GM19467 (cell line): ENCODE measurements at regions not wholly inside any gene's neighbourhood (a gene's known extent, or its start where the extent isn't known, plus 50 kb on each side); places are given as distances from the start of the nearest gene placed in this dataset.
"Not testable (repeated sequence)": the region's sequence is repeated elsewhere in the genome, so short reads cannot be mapped to it uniquely, and the experiment has no call there.

Source experiments
- ATAC-seq: cut with Tn5 transposase; IDR thresholded peaks from one replicate; pipeline ENCODE4 v1.9.1; 2021; ENCODE audit warnings: mild to moderate bottlenecking, moderate library complexity; ENCODE audit not compliant: unreplicated experiment

GRCh38 chr10:47711428-47711827 lies 52.0 kb downstream of the SYT15B start:
- ATAC-seq, result not testable (repeated sequence)

DNA sequence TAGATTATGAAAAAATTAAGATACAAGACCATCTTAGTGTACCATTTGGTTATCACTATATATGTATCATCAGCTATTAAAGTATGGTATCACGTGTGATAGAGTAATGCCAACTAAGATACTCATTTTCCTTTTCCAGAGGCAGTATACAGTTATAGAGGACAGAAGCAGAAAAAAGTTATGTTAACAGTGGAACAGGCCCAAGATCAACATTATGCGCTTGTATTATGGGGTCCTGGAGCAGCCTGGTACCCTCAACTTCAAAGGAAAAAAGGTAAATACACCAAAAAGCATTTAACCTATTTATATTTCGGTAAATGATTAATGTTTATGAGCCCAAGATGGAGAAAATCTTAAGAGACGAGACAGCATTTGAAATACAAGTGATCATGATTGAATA lies 52.9 kb downstream of the SYT15B start:
- ATAC-seq, result not testable (repeated sequence)

DNA sequence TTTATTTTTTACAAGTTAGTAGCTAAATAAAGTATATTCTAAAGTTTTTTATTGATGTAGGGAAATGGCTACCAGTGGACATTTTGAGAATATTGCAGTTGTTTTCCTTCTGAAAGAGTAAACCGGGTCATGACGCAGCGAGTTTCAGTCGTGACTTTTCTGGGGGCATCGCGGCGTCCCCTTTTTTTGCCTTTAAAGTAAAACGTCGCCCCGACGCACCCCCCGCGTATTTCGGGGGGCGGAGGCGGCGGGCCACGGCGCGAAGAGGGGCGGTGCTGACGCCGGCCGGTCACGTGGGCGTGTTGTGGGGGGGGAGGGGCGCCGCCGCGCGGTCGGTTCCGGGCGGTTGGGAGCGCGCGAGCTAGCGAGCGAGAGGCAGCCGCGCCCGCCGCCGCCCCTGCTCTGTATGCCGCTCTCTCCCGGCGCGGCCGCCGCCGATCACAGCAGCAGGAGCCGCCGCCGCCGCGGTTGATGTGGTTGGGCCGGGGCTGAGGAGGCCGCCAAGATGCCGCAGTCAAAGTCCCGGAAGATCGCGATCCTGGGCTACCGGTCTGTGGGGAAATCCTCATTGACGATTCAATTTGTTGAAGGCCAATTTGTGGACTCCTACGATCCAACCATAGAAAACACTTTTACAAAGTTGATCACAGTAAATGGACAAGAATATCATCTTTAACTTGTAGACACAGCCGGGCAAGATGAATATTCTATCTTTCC lies 57.5 kb downstream of the SYT15B start:
- peak; percentile 84 for ATAC-seq

GRCh38 chr10:47701285-47701684 lies 62.1 kb downstream of the SYT15B start:
- not testable (repeated sequence) for ATAC-seq

- not testable (repeated sequence) for ATAC-seq
These were observed 63.5 kb downstream of the SYT15B start for GRCh38 chr10:47699854-47700253.

DNA sequence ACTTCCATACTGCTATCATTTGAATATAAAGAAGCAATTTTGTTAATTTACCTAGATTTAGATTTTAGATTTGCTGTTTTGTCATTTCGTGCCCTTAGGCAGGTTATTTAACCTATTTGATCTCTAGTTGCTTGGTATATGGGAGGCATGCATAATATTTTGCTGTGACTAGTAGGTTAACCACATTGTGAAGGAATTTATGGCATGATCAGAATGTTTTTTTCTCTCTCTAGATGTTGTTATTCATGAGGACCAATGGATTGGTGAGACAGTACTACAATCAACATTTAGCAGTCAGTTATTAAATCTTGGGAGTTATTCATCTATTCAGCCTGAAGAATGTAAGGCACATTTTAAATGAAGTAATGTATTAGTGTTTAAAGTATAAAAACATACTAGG lies 67.2 kb downstream of the SYT15B start:
- not testable (repeated sequence) for ATAC-seq

DNA sequence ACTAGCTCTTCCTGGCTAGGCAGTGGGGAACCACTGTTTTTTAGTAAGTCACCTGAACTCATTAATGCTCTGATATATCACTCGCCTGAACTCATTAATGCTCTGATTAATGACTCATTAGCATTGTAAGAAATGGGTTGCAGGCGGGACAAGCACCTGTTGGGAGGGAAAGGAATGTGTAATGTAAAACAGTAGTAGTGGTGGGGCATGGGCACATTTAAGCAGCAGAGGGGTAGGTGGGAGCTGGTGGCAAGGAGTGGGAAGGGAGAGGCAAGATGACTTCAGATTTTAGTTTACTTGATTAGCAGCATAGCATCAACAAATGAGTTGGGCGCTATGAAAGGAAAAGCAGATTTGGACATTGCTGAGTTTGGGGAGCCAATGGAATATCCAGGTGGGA lies 68.2 kb downstream of the SYT15B start:
- ATAC-seq, result not testable (repeated sequence)

- not testable (repeated sequence) for ATAC-seq
These were observed 73.1 kb downstream of the SYT15B start for GRCh38 chr10:47690304-47690703.

DNA sequence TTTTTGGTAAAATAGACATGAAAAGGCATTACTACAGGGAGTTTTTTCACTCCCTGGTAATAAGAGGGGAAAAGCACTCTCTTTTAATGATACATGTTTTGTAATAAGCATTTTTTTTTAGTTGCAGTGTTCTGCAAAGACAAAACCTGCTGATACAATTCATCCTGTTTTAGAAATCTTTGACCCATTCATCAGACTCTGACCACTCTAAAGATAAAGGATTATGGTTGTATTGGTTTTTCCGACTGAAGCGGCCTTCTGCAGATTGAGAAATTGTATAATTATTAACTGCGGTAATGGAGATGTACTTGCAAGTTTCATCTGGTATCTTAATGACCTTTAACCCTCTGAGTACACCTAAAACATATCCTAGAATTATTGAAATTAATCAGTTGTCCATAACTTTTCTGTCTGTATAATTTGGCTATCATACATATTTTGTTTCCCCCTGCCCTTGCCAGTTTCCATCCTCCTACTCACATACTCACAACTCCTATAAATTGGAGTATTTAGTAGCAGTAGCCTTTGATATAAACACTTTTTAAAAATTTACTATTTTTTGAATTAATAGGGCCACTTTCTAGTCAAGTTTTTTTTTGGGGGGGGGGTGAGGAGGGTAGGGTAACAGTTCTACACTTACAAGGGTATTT lies 79.4 kb downstream of the SYT15B start:
- not testable (repeated sequence) for ATAC-seq

- not testable (repeated sequence) for ATAC-seq
These were observed 81.8 kb downstream of the SYT15B start for GRCh38 chr10:47681638-47681990.

- not testable (repeated sequence) for ATAC-seq
These were observed 82.3 kb downstream of the SYT15B start for GRCh38 chr10:47680848-47681637.

DNA sequence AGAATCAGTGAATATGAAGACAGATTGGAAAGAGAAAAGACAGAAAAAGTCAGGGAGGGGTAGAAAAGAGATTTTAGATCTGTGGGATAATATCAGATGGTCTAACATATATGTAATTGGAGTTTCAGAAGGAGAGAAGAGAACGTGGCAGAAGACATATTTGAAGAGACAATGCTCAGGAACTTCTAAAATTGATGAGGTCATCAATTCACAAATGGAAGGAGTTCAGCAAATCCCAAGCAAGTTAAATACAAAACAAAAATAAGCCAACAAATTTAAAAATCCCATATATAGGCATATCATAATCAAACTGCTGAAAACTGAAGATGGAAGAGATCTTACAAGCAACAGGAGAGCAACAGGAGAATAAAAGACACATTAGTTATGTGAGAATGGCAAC lies 87.3 kb downstream of the SYT15B start:
- ATAC-seq, result not testable (repeated sequence)

DNA sequence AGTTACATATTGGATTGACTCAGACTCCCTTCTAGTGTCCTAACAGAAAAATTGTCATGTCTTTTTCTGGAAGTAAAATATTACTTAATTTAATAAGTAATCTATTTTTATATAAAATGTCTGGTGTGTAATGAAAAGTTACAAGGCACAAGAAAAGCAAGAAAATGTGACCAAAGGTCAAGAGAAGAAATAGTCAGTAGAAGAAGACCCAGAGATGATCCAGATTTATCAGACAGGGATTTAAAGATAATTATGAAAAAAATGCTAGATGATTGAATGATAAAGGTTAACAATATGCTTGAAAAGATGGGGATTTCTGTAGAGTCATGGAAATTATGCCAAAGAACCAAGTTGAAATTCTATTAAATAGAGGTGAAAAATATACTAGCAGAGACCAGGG lies 87.8 kb downstream of the SYT15B start:
- ATAC-seq, result not testable (repeated sequence)

DNA sequence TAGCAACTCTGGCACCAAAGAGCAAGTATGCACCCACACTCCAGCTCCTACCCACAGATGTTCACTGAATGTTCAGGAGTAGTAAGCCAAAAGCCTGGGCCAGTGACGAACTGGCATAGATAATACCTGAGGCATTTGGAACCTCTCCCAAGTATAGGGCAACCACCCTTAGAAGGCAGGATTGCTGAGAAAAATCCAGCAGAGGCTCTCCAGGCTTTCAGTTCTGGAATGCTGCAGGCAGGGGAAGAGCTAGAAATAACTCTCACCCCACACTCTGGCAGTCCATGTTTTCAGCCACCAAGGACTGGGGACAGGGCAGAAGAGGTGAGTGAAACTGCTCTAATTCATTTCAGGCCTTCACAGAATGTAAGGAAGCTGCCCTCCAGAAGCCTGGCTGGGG lies 90.3 kb downstream of the SYT15B start:
- not testable (repeated sequence) for ATAC-seq

DNA sequence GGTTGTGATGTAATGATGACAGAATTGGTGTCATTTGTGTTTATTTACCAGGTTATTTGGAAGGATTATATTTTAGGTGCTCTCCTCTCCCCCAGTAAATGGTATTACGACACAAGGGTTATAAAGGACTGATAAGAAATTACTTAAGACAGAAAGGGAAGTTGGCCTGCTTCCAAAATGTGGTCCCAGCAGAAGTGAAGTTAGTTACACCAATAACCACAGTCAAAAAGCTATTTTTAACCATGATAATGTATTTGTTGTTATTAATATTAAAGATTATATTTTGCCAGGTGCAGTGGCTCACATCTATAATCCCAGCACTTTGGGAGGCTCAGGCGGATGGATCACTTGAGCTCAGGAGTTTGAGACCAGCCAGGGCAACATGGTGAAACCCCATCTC lies 92.5 kb downstream of the SYT15B start:
- not testable (repeated sequence) for ATAC-seq

DNA sequence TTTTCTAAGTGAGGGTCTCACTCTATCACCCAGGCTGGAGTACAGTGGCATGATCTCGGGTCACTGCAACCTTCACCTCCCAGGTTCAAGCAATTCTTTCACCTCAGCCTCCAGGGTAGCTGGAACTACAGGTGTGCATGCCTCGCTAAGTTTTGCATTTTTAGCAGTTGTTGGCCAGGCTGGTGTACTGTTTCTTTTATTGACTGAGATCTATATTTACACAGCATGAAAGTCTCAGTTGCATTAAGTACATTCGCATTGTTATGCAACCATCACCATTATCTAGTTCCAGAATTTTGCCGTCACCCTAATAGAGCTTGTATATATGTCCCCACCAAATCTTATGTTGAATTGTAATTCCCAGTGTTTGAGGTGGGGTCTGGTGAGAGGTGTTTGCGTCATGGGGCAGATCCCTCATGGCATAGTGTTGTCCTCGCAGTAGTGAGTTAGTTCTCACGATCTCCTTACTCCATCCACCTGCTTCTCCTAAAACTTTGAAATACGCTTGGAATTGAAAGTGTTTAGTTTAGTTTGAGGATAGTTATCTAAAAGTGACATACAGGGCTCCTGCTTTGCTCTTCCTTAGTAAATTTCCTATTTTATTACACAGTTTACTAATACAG lies 101.3 kb downstream of the SYT15B start:
- not testable (repeated sequence) for ATAC-seq

GRCh38 chr10:47656732-47657131 lies 106.7 kb downstream of the SYT15B start:
- ATAC-seq, result not testable (repeated sequence)

- ATAC-seq, result not testable (repeated sequence)
These were observed 109.2 kb downstream of the SYT15B start for GRCh38 chr10:47654161-47654560.

- not testable (repeated sequence) for ATAC-seq
These were observed 114.8 kb downstream of the SYT15B start for GRCh38 chr10:47648594-47648993.

DNA sequence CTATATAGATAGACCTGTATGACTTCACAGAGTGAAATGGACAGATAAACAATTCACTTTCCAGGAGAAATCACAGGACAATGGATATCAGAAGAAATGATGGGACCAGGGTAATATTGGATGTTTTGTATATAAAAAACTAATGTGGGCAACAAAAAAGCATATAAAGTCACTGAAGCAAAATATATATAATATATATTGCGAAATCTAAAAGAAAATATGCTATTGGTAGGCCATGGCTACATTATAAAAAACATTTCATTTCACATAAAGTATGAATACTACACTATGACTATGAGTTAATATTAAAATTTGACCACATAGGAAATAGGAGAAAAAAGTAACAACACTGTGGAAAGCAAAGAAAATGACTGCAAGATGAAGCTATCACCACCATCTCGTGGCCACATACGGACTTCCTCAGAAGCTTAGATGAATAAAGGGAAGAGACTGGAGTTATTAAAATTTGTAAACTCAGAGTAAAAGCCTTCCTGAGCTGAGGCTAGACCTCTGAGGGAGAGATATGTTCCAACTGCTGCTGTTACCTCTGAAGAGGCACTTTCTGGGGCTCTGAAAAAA lies 115.8 kb downstream of the SYT15B start:
- not testable (repeated sequence) for ATAC-seq
